AG09309 (cell line): ENCODE measurements at regions not wholly inside any gene's neighbourhood (a gene's known extent, or its start where the extent isn't known, plus 50 kb on each side); places are given as distances from the start of the nearest gene placed in this dataset.
"Not testable (repeated sequence)": the region's sequence is repeated elsewhere in the genome, so short reads cannot be mapped to it uniquely, and the experiment has no call there.

Experiments
- DNase-seq: peaks from one replicate; pipeline ENCODE4 v3.0.0-alpha.2; 2010; ENCODE audit warnings: low read depth
- H3K4me3 ChIP-seq: 2 replicates; pipeline ENCODE4 v1.5.1; 2011; ENCODE audit warnings: mild to moderate bottlenecking, low read depth, low read length, moderate library complexity; ENCODE audit not compliant: control insufficient read depth
- CTCF ChIP-seq: IDR thresholded peaks from 2 replicates; pipeline ENCODE4 v1.5.1; 2011; ENCODE audit warnings: mild to moderate bottlenecking, low read depth, low read length, inconsistent platforms; ENCODE audit not compliant: insufficient read depth, control insufficient read depth; ENCODE audit errors: missing control alignments

GRCh38 chr15:44861439-44861910 is 95.0 kb upstream of the TERB2 start:
- DNase-seq = no peak
- no peak for TF ChIP-seq CTCF
- no peak overlapping the region for H3K4me3 ChIP-seq

- DNase-seq = no peak
- H3K4me3 ChIP-seq = no peak overlapping the region
- no peak for TF ChIP-seq CTCF
Observed at GRCh38 chr15:44861917-44862316, 94.6 kb upstream of the TERB2 start.

GRCh38 chr15:44862866-44863265 is 93.6 kb upstream of the TERB2 start:
- not testable (repeated sequence) for DNase-seq, H3K4me3 ChIP-seq

- not testable (repeated sequence) for H3K4me3 ChIP-seq, DNase-seq
Observed at GRCh38 chr15:44868100-44868499, 88.4 kb upstream of the TERB2 start.

GRCh38 chr15:44870125-44870524 is 86.4 kb upstream of the TERB2 start:
- H3K4me3 ChIP-seq, DNase-seq: not testable (repeated sequence)

- DNase-seq = no peak
- H3K4me3 ChIP-seq = no peak overlapping the region
- no peak for TF ChIP-seq CTCF
Observed at GRCh38 chr15:44873103-44873502, 83.4 kb upstream of the TERB2 start.

- no peak overlapping the region for H3K4me3 ChIP-seq
- DNase-seq = no peak
- no peak for TF ChIP-seq CTCF
Observed at GRCh38 chr15:44879066-44879465, 77.4 kb upstream of the TERB2 start.

GRCh38 chr15:44882499-44882968 is 74.0 kb upstream of the TERB2 start:
- no peak overlapping the region for H3K4me3 ChIP-seq
- TF ChIP-seq CTCF = no peak
- DNase-seq = no peak
